WERI-Rb-1 (cell line): ENCODE measurements at regions not wholly inside any gene's neighbourhood (a gene's known extent, or its start where the extent isn't known, plus 50 kb on each side); places are given as distances from the start of the nearest gene placed in this dataset.

Source experiments
- DNase-seq: peaks from one replicate; pipeline ENCODE4 v3.0.0-alpha.2; 2020
- H3K27ac ChIP-seq: fragments of 250-450 bp; sonication (Bioruptor Pico); 2 replicates; pipeline ENCODE4 v1.5.1; 2020; ENCODE audit warnings: mild to moderate bottlenecking, moderate library complexity
- H3K27me3 ChIP-seq: fragments of 250-450 bp; sonication (Bioruptor Pico); 2 replicates; pipeline ENCODE4 v1.5.1; 2021; ENCODE audit warnings: mild to moderate bottlenecking, low read depth, moderate library complexity; ENCODE audit not compliant: insufficient read depth, severe bottlenecking
- H3K36me3 ChIP-seq: fragments of 250-450 bp; sonication (Bioruptor Pico); 2 replicates; pipeline ENCODE4 v1.5.1; 2020; ENCODE audit warnings: mild to moderate bottlenecking, moderate library complexity
- H3K4me3 ChIP-seq: 2 replicates; pipeline ENCODE4 v1.5.1; 2011; ENCODE audit warnings: low read depth, mild to moderate bottlenecking, control low read depth, low read length
- H3K9me3 ChIP-seq: fragments of 250-450 bp; sonication (Bioruptor Pico); 2 replicates; pipeline ENCODE4 v1.5.1; 2021; ENCODE audit warnings: mild to moderate bottlenecking, moderate library complexity; ENCODE audit not compliant: severe bottlenecking
- CTCF ChIP-seq: IDR thresholded peaks from 2 replicates; pipeline ENCODE4 v1.5.1; 2011; ENCODE audit warnings: low read depth, mild to moderate bottlenecking, control low read depth, inconsistent platforms, low read length

DNA sequence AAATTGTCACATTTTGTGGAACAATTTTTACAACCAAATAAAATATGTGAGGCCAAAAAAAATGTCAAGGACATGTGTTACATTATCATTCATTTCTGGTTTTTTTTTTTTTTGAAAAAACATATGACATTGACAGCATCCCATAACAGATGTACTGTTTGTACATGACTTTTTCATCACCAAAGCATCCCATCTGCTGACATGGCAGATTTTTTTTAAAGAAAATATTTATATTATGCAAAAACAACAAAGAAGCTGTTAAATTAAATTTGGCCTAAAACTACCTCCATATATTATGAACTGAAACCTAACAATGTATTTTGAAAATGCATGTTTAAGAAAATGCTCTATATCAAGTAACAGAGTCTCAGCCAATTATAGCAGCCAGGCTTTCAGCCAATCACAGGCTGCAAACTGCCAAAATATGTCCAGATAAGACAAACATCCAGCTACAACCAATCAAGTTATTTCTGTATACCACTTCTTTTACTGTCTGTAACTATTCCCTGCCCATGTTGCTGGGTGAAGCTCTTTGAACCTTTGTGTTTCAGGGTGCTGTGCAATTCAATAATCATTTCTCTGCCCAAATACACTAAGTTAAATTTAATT is 1111.8 kb downstream of the GRM8 start:
- TF ChIP-seq CTCF = no peak

GRCh38 chr7:126119981-126120380 is 1132.8 kb downstream of the GRM8 start:
- H3K4me3 ChIP-seq = no peak overlapping the region
- no peak for DNase-seq
- H3K36me3 ChIP-seq = no peaks in the 10 kb centered on the region
- no peaks in the 10 kb centered on the region for H3K9me3 ChIP-seq
- no peaks in the 10 kb centered on the region for H3K27me3 ChIP-seq
- no peak overlapping the region for H3K27ac ChIP-seq
- TF ChIP-seq CTCF = no peak

More for the DNA sequence above, 1111.8 kb downstream of the GRM8 start:
- Histone ChIP-seq H3K4me3 (no peak overlapping the region), H3K9me3 (no peaks in the 10 kb centered on the region), H3K36me3 (no peaks in the 10 kb centered on the region), H3K27ac (no peak overlapping the region), H3K27me3 (no peaks in the 10 kb centered on the region)
- no peak for DNase-seq

GRCh38 chr7:126103582-126103981 is 1149.2 kb downstream of the GRM8 start:
- Histone ChIP-seq H3K27ac (no peak overlapping the region), H3K36me3 (no peaks in the 10 kb centered on the region), H3K9me3 (no peaks in the 10 kb centered on the region), H3K4me3 (no peak overlapping the region), H3K27me3 (no peaks in the 10 kb centered on the region)
- no peak for DNase-seq
- TF ChIP-seq CTCF = no peak

DNA sequence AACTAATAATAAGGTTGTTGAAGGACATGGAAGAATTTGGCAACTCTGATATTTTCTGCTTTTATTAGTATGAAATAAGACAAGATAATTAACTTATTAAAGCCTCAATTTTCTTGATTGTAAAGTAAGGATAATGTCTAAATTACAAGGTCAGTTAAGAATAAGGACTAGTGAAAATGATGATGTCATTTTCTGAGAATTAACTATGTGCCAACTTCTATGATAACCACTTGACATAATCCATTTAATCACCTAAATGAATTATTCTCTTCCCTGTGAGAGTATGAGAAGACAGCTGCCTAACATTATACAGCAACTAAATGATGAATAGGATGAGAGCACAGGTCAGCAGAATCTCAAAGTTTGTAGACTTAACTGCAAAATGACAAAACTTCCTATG is 1153.4 kb upstream of the POT1 start:
- no peak for TF ChIP-seq CTCF
- DNase-seq = no peak
- no peaks in the 10 kb centered on the region for H3K27me3 ChIP-seq

DNA sequence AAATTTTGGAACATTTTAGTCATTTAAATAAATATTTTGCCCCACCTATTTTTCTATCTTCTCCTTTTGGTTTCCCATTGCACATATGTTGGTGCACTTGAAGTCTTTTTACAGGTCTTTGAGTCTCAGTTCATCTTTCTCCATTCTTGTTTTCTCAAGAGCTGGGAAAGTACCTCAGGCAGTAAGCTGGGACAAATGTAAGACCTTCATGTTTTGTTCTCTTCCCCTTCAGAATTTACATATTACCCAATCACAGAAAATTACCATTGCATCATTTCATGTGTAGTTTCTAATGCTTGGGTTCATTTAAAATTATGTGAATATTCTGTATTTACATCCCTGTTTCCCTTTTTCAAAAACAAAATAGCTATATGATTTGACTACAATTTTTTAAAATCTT is 1150.0 kb upstream of the POT1 start:
- Histone ChIP-seq H3K9me3 (no peaks in the 10 kb centered on the region), H3K27ac (no peak overlapping the region), H3K36me3 (no peaks in the 10 kb centered on the region), H3K27me3 (no peaks in the 10 kb centered on the region), H3K4me3 (no peak overlapping the region)
- DNase-seq = no peak
- TF ChIP-seq CTCF = no peak

More for the DNA sequence above, 1153.4 kb upstream of the POT1 start:
- no peak overlapping the region for H3K27ac ChIP-seq
- H3K4me3 ChIP-seq = no peak overlapping the region
- no peaks in the 10 kb centered on the region for H3K36me3 ChIP-seq
- H3K9me3 ChIP-seq = no peaks in the 10 kb centered on the region

GRCh38 chr7:126079151-126079550 is 1149.5 kb upstream of the POT1 start:
- no peaks in the 10 kb centered on the region for H3K9me3 ChIP-seq
- no peak for TF ChIP-seq CTCF
- peak; percentile 9 for DNase-seq
- H3K36me3 ChIP-seq = no peaks in the 10 kb centered on the region
- no peak overlapping the region for H3K27ac ChIP-seq
- H3K27me3 ChIP-seq = no peaks in the 10 kb centered on the region
- no peak overlapping the region for H3K4me3 ChIP-seq
